Astrocyte (in vitro differentiated cells and primary cell): ENCODE measurements at regions not wholly inside any gene's neighbourhood (a gene's known extent, or its start where the extent isn't known, plus 50 kb on each side); places are given as distances from the start of the nearest gene placed in this dataset.
A peak's percentile ranks its signal among the peaks of the same experiment; 100 is the strongest.

Experiments
- DNase-seq: peaks from one replicate; pipeline ENCODE4 v3.0.0-alpha.2; 2010; ENCODE audit warnings: low read depth
- FAIRE-seq: peaks from 2 replicates; lab custom pipeline; 2011; peaks lifted over from hg19 to GRCh38; lab: Jason Lieb, UNC
- H2AFZ ChIP-seq: 2 replicates; pipeline ENCODE4 v1.6.0; 2012; ENCODE audit warnings: low read depth, low read length, inconsistent platforms
- H3K27ac ChIP-seq: 2 replicates; pipeline ENCODE4 v1.5.1; 2011; ENCODE audit warnings: low read depth, low read length, inconsistent platforms
- H3K27me3 ChIP-seq: 2 replicates; pipeline ENCODE4 v1.6.0; 2011; ENCODE audit warnings: low read length, inconsistent platforms; ENCODE audit not compliant: insufficient read depth
- H3K36me3 ChIP-seq: 2 replicates; pipeline ENCODE4 v1.5.1; 2011; ENCODE audit warnings: low read length, inconsistent platforms; ENCODE audit not compliant: insufficient read depth
- H3K4me1 ChIP-seq: 2 replicates; pipeline ENCODE4 v1.5.1; 2011; ENCODE audit warnings: low read length, inconsistent platforms; ENCODE audit not compliant: insufficient read depth
- H3K4me2 ChIP-seq: 2 replicates; pipeline ENCODE4 v1.6.0; 2012; ENCODE audit warnings: low read length, inconsistent platforms
- H3K4me3 ChIP-seq: 2 replicates; pipeline ENCODE4 v1.5.1; 2011; ENCODE audit warnings: low read depth, mild to moderate bottlenecking, low read length, inconsistent platforms; ENCODE audit not compliant: insufficient read depth
- H3K79me2 ChIP-seq: 2 replicates; pipeline ENCODE4 v1.6.0; 2012; ENCODE audit warnings: mild to moderate bottlenecking, low read length, inconsistent platforms; ENCODE audit not compliant: insufficient read depth
- H3K9ac ChIP-seq: 2 replicates; pipeline ENCODE4 v1.6.0; 2012; ENCODE audit warnings: mild to moderate bottlenecking, low read length, inconsistent platforms
- H3K9me3 ChIP-seq: 2 replicates; pipeline ENCODE4 v1.5.1; 2012; ENCODE audit warnings: low read depth, mild to moderate bottlenecking, low read length, inconsistent platforms; ENCODE audit not compliant: insufficient read depth
- H4K20me1 ChIP-seq: 2 replicates; pipeline ENCODE4 v1.6.0; 2012; ENCODE audit warnings: low read length, inconsistent platforms; ENCODE audit not compliant: insufficient read depth
- H3K27ac Mint-ChIP-seq: one replicate; pipeline ENCODE4 v1.8.0; 2021; ENCODE audit warnings: mild to moderate bottlenecking, mixed read lengths; ENCODE audit not compliant: unreplicated experiment
- H3K27me3 Mint-ChIP-seq: one replicate; pipeline ENCODE4 v1.8.0; 2021; ENCODE audit warnings: low read depth, mixed read lengths; ENCODE audit not compliant: unreplicated experiment
- H3K36me3 Mint-ChIP-seq: one replicate; pipeline ENCODE4 v1.8.0; 2021; ENCODE audit warnings: low read depth, mixed read lengths; ENCODE audit not compliant: unreplicated experiment
- H3K4me1 Mint-ChIP-seq: one replicate; pipeline ENCODE4 v1.8.0; 2021; ENCODE audit warnings: low read depth, mixed read lengths; ENCODE audit not compliant: unreplicated experiment
- H3K4me3 Mint-ChIP-seq: one replicate; pipeline ENCODE4 v1.8.0; 2021; ENCODE audit warnings: mild to moderate bottlenecking, moderate library complexity, mixed read lengths; ENCODE audit not compliant: unreplicated experiment
- H3K9me3 Mint-ChIP-seq: one replicate; pipeline ENCODE4 v1.8.0; 2021; ENCODE audit warnings: mild to moderate bottlenecking, mixed read lengths; ENCODE audit not compliant: unreplicated experiment
- CTCF ChIP-seq: IDR thresholded peaks from 2 replicates; pipeline ENCODE4 v1.5.1; 2011; ENCODE audit warnings: low read depth, mild to moderate bottlenecking, inconsistent platforms, low read length, moderate library complexity; ENCODE audit not compliant: insufficient read depth
- EZH2 ChIP-seq: IDR thresholded peaks from 2 replicates; pipeline ENCODE4 v1.6.1; 2012; ENCODE audit warnings: mild to moderate bottlenecking, low read length, inconsistent platforms; ENCODE audit not compliant: insufficient read depth

GRCh38 chr4:156497486-156497885, 474.1 kb downstream of the PDGFC start:
- no peaks in the 10 kb centered on the region for H3K36me3 Mint-ChIP-seq
- FAIRE-seq (no peak), DNase-seq (no peak)
- no peak overlapping the region for H3K4me2 ChIP-seq
- H3K27ac Mint-ChIP-seq, result no peak overlapping the region
- H3K4me1 ChIP-seq, result no peaks in the 10 kb centered on the region
- H3K36me3 ChIP-seq, result no peaks in the 10 kb centered on the region
- no peaks in the 10 kb centered on the region for H3K27me3 Mint-ChIP-seq
- H3K4me1 Mint-ChIP-seq, result peaks cover 13% of the 10 kb centered on the region
- H3K4me3 ChIP-seq, result no peak overlapping the region
- no peaks in the 10 kb centered on the region for H3K79me2 ChIP-seq
- no peak overlapping the region for H3K9ac ChIP-seq
- no peak for TF ChIP-seq CTCF
- TF ChIP-seq EZH2, result no peak
- H3K27me3 ChIP-seq, result no peaks in the 10 kb centered on the region
- H3K27ac ChIP-seq, result no peak overlapping the region
- H3K9me3 ChIP-seq, result no peaks in the 10 kb centered on the region
- no peak overlapping the region for H2AFZ ChIP-seq
- no peaks in the 10 kb centered on the region for H4K20me1 ChIP-seq
- H3K4me3 Mint-ChIP-seq, result no peak overlapping the region
- H3K9me3 Mint-ChIP-seq, result no peaks in the 10 kb centered on the region

- H3K4me3 ChIP-seq, result no peak overlapping the region
- Mint-ChIP-seq H3K27me3 (no peaks in the 10 kb centered on the region), H3K4me1 (peaks cover 10% of the 10 kb centered on the region), H3K4me3 (no peak overlapping the region), H3K36me3 (no peaks in the 10 kb centered on the region), H3K9me3 (no peaks in the 10 kb centered on the region), H3K27ac (no peak overlapping the region)
- TF ChIP-seq EZH2 (no peak), CTCF (no peak)
- H3K36me3 ChIP-seq, result no peaks in the 10 kb centered on the region
- FAIRE-seq, result peak; percentile 84
- H2AFZ ChIP-seq, result no peak overlapping the region
- no peaks in the 10 kb centered on the region for H3K79me2 ChIP-seq
- H3K9ac ChIP-seq, result no peak overlapping the region
- H3K4me2 ChIP-seq, result no peak overlapping the region
- H3K9me3 ChIP-seq, result no peaks in the 10 kb centered on the region
- DNase-seq, result peak; percentile 90
- H3K27me3 ChIP-seq, result no peaks in the 10 kb centered on the region
- no peak overlapping the region for H3K27ac ChIP-seq
- no peaks in the 10 kb centered on the region for H4K20me1 ChIP-seq
- no peaks in the 10 kb centered on the region for H3K4me1 ChIP-seq
Observed at GRCh38 chr4:156496797-156497196, 474.8 kb downstream of the PDGFC start.

- no peaks in the 10 kb centered on the region for H3K36me3 ChIP-seq
- no peak overlapping the region for H3K4me3 ChIP-seq
- TF ChIP-seq EZH2, result no peak
- FAIRE-seq (no peak), DNase-seq (no peak)
- no peaks in the 10 kb centered on the region for H4K20me1 ChIP-seq
- H3K4me1 Mint-ChIP-seq, result peaks cover 8% of the 10 kb centered on the region
- H3K27ac ChIP-seq, result no peak overlapping the region
- H3K4me1 ChIP-seq, result no peaks in the 10 kb centered on the region
- H3K9me3 ChIP-seq, result no peaks in the 10 kb centered on the region
- H3K27me3 ChIP-seq, result no peaks in the 10 kb centered on the region
- H3K79me2 ChIP-seq, result no peaks in the 10 kb centered on the region
- H3K36me3 Mint-ChIP-seq, result no peaks in the 10 kb centered on the region
- no peaks in the 10 kb centered on the region for H3K27me3 Mint-ChIP-seq
- H3K9ac ChIP-seq, result no peak overlapping the region
- no peak overlapping the region for H2AFZ ChIP-seq
- no peak overlapping the region for H3K27ac Mint-ChIP-seq
- no peak overlapping the region for H3K4me3 Mint-ChIP-seq
- H3K4me2 ChIP-seq, result no peak overlapping the region
- no peaks in the 10 kb centered on the region for H3K9me3 Mint-ChIP-seq
Observed at GRCh38 chr4:156495836-156496235, 475.8 kb downstream of the PDGFC start.
